NCI-H345 treated with DMSO at 0.1 percent for 48 hours (cell line): ENCODE measurements at regions not wholly inside any gene's neighbourhood (a gene's known extent, or its start where the extent isn't known, plus 50 kb on each side); places are given as distances from the start of the nearest gene placed in this dataset.

Experiments used
- DNase-seq: peaks from one replicate; lab custom pipeline; 2025; ENCODE audit not compliant: unreplicated experiment; lab: John Stamatoyannopoulos, UW

DNA sequence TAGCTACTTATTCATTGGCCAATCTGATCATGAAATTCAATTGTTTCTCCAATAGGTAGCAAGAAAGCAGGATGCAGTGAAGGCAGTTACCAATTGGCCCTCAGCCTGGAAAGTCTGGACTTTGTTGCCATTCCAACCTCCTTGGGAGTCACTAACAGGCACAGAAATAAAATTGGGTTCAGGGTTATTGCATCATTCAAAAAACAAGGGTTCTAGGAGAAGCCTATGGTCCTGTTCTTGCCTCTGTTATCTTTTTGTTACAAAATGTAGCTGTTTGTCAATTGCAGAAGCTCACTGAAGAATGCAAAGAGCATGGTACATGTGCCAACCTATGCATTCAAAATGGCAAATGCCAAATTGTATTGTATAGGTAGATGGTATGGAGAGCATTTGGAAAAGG, 51.0 kb upstream of the CCNG1 start:
- no peak for DNase-seq

DNA sequence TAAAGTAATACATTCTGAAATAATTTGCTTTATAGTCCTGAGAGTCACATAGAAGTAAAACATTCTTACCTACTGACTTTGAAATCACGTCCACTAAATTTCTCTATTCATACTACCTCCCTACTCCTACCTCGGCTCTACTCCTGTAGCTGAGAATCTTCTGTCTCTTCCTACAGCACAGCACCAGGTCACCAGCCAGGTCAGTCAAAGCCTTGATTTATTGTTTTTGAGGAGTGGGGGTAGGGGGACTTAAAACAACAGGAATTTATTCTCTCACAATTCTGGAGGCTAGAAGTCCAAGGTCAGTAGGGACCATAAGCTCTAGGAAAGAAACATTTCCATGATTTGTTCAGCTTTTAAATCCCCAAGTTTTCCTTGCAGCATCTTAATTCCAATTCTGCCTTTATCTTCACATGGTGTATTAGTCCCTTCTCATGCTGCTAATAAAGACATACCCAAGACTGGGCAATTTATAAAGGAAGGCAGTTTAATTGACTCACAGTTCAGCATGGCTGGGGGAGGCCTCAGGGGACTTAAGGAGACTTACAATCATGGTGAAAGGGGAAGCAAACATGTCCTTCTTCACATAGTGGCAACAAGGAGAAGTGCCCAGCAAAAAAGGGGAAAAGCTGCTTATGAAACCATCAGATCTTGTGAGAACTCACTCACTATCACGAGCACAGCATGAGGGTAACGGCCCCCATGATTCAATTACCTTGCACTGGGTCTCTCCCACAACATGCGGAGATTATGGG, 49.6 kb upstream of the CCNG1 start:
- no peak for DNase-seq
